Spleen (tissue), 11 donors: ENCODE measurements at regions not wholly inside any gene's neighbourhood (a gene's known extent, or its start where the extent isn't known, plus 50 kb on each side); places are given as distances from the start of the nearest gene placed in this dataset.
A peak's percentile ranks its signal among the peaks of the same experiment; 100 is the strongest.

Experiments used
- DNase-seq: peaks from one replicate; pipeline ENCODE4 v3.0.0-alpha.2; 2020
- H3K27ac ChIP-seq, 8 donors: fragments of 200-600 bp; sonication (generic) in 7 of 8; 1 replicate in 4 of 8; 2 replicates in 4 of 8; pipeline versions ENCODE4 v1.5.0 to v1.8.0; 2016 to 2021; ENCODE audit warnings: inconsistent platforms in 4 of 8, mild to moderate bottlenecking in 4 of 8, moderate library complexity in 1 of 8
- H3K27me3 ChIP-seq, 7 donors: fragments of 200-600 bp; sonication (generic) in 6 of 7; replicated peaks in 1 of 7; 1 replicate in 4 of 7; 2 replicates in 3 of 7; pipeline versions ENCODE4 v1.5.0 to v1.8.0; 2016 to 2021; ENCODE audit warnings: inconsistent platforms in 3 of 7, mild to moderate bottlenecking in 1 of 7
- H3K36me3 ChIP-seq, 6 donors: fragments of 200-600 bp; sonication (generic) in 5 of 6; 1 replicate in 4 of 6; 2 replicates in 2 of 6; pipeline versions ENCODE4 v1.5.0 to v1.8.0; 2016 to 2021; ENCODE audit warnings: inconsistent platforms in 2 of 6
- H3K4me1 ChIP-seq, 6 donors: fragments of 200-600 bp; sonication (generic) in 5 of 6; 1 replicate in 3 of 6; 2 replicates in 3 of 6; pipeline versions ENCODE4 v1.5.0 to v1.8.0; 2016 to 2021; ENCODE audit warnings: inconsistent platforms in 3 of 6
- H3K4me3 ChIP-seq, 8 donors: fragments of 200-600 bp; sonication (generic) in 7 of 8; 1 replicate in 4 of 8; 2 replicates in 4 of 8; pipeline versions ENCODE4 v1.5.0 to v1.8.0; 2016 to 2021; ENCODE audit warnings: inconsistent platforms in 4 of 8, mild to moderate bottlenecking in 4 of 8, moderate library complexity in 2 of 8
- H3K9me3 ChIP-seq, 8 donors: fragments of 200-600 bp; sonication (generic) in 7 of 8; 1 replicate in 4 of 8; 2 replicates in 4 of 8; pipeline versions ENCODE4 v1.5.0 to v1.8.0; 2016 to 2021; ENCODE audit warnings: inconsistent platforms in 4 of 8
- POLR2A ChIP-seq, 3 donors: fragments of 450-650 bp; IDR thresholded peaks; one replicate each; pipeline ENCODE4 v1.5.1; 2017; ENCODE audit warnings: antibody characterized with exemption in 3 of 3, mild to moderate bottlenecking in 1 of 3
- POLR2AphosphoS5 ChIP-seq, 3 donors: sonication (generic); formaldehyde crosslinking; IDR thresholded peaks; one replicate each; pipeline ENCODE4 v1.5.1; 2017; ENCODE audit warnings: antibody characterized with exemption in 3 of 3
- WGBS, 5 donors: extraction: QIAGEN DNeasy Blood & Tissue Kit in 3 of 5; methylation state at CpG; one replicate each; pipeline versions ENCODE4 v1.1.5 to v1.1.7; 2013 to 2018; 5-methylcytosine and 5-hydroxymethylcytosine counted together
- intact Hi-C: fragments of 100-400 bp; cut with DNase I; formaldehyde crosslinking; loops from one replicate; pipeline ENCODE4 v1.15.0; 2023; ENCODE audit warnings: low total_unique reads
- TF ChIP-seq, protein P1 (sequence below), 11 experiments: fragments of 200-600 bp in 7 of 11; fragments of 450-650 bp in 4 of 11; sonication (generic) in 4 of 11; IDR thresholded peaks in 8 of 11; conservative IDR thresholded peaks in 3 of 11; 1 replicate in 7 of 11; 2 replicates in 4 of 11; pipeline versions ENCODE4 v1.4.0 to v1.8.0; 2016 to 2021; ENCODE audit warnings: antibody characterized with exemption in 11 of 11, inconsistent platforms in 4 of 11, mild to moderate bottlenecking in 1 of 11
- donor health status: healthy with polysubstance abuse.
- donor health status: DM: no; HTN: no; CAD: no; lungs with moderate emphysema.
- donor health status: DM: no; HTN: no; CAD: no.
- donor health status: Bipolar disorder and iron deficiency.
- donor health status: healthy.
- donor health status: DM: no; HTN: no; CAD: no.
- donor health status: DM: yes; HTN: yes; CAD: no.

DNA sequence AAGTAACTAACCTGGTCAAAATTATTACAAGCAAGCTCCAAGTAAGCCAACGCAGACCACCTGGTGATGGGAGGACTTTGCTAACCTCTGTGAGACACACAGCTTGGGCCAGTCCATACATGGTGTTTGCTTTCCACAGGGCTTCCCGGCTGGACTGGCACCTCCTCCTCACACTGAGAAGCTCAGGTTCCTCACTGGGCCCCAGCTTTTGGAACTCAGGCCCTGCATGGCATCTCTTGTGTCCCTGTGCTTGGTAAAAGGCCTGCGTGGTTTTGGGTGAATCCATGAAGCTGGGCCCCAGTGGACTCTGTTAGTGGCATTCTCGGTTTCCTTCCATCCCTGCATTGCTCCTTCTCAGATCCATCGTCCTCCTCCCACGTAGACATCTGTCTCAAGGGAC, 123.4 kb downstream of the VAPA start:
- Histone ChIP-seq H3K36me3 (no peaks in the 10 kb centered on the region), H3K27me3 (peaks cover 0 to 9% (median 0%) of the 10 kb centered on the region in 7 donors), H3K4me3 (no peak overlapping the region), H3K9me3 (peaks cover 0 to 16% (median 11%) of the 10 kb centered on the region in 8 donors), H3K27ac (no peak overlapping the region), H3K4me1 (peaks cover 6 to 19% (median 14%) of the 10 kb centered on the region in 6 donors)
- 87 to 94% (median 89%) methylated on average over 6 of the region's 6 CpGs for WGBS, 5 donors
- TF ChIP-seq POLR2A (IDR thresholded peaks at IDR 0.05) (no peak), POLR2AphosphoS5 (IDR thresholded peaks at IDR 0.05) (no peak)
- TF ChIP-seq, protein P1, sequence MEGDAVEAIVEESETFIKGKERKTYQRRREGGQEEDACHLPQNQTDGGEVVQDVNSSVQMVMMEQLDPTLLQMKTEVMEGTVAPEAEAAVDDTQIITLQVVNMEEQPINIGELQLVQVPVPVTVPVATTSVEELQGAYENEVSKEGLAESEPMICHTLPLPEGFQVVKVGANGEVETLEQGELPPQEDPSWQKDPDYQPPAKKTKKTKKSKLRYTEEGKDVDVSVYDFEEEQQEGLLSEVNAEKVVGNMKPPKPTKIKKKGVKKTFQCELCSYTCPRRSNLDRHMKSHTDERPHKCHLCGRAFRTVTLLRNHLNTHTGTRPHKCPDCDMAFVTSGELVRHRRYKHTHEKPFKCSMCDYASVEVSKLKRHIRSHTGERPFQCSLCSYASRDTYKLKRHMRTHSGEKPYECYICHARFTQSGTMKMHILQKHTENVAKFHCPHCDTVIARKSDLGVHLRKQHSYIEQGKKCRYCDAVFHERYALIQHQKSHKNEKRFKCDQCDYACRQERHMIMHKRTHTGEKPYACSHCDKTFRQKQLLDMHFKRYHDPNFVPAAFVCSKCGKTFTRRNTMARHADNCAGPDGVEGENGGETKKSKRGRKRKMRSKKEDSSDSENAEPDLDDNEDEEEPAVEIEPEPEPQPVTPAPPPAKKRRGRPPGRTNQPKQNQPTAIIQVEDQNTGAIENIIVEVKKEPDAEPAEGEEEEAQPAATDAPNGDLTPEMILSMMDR (IDR thresholded peaks at IDR 0.05 in 8 of 11, conservative IDR thresholded peaks at IDR 0.05 in 3 of 11) = no peak
- DNase-seq = peak; percentile 45
- intact Hi-C loops = no loop called here

DNA sequence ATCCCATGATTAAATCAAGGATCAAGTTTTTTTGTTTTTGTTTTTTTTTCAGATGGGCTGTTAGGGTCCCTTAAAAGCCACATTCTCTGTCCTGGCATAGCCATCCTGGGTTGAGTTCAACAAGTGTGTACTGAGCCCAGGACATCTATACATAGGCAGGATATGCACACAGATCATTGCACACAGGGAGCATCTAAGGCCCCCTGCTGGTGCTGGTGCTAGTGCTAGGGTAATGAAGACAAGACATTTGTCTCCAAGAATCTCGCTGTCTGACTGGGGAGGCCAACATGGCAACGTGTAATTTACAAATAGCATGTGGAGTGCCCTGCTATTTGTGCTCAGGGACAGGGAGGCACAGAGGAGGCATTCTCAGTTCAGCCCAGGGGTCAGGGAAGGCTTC, 124.5 kb downstream of the VAPA start:
- no peak for DNase-seq
- WGBS, 5 donors = 65 to 79% (median 76%) methylated on average over 2 of the region's 2 CpGs
- intact Hi-C loops = no loop called here
- TF ChIP-seq, protein P1 (IDR thresholded peaks at IDR 0.05 in 8 of 11, conservative IDR thresholded peaks at IDR 0.05 in 3 of 11) = no peak
- no peak for TF ChIP-seq POLR2A (IDR thresholded peaks at IDR 0.05)
- no peak for TF ChIP-seq POLR2AphosphoS5 (IDR thresholded peaks at IDR 0.05)
- Histone ChIP-seq H3K36me3 (no peaks in the 10 kb centered on the region), H3K27ac (no peak overlapping the region), H3K4me1 (peaks cover 1 to 8% (median 4%) of the 10 kb centered on the region in 6 donors), H3K27me3 (no peaks in the 10 kb centered on the region), H3K4me3 (no peak overlapping the region), H3K9me3 (peaks cover 0 to 27% (median 22%) of the 10 kb centered on the region in 8 donors)

DNA sequence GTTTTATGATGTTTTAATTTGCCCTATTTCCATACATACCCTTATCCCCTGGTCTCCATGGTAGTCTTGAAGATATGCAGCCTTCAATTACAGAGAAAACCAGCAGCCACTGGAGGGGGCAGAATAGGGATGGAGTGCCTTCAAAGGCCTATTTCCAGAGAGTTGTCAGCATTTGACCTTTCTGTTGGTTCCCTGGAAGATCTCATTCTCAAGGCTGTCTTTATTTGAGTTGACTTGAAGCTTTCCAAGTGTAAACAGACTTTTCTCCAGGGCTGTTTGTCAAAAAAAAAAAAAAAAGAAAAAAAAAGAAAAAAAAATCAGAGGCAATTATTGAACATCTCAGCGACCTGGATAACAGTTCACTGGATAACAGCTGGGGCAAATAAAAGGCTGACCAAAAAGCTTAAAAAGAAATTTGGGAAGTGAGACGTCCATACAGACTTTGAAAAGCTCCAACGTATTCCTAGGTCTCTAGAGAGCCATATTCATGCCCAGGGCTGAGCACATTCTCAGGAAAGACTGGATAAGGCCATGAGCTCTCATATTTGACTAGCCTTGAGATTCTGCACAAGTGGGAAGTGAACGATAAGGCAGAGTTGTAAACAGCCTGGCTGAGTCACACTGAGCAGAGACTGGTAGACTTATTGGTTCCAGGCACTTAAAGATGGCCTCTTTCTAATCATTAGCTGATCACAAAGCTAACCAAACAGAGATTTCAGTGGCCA, 126.6 kb downstream of the VAPA start:
- intact Hi-C loops = no loop called here
- DNase-seq = no peak
- no peak overlapping the region for H3K4me3 ChIP-seq
- WGBS, 5 donors = 41 to 62% (median 59%) methylated on average over 4 of the region's 4 CpGs
- H3K9me3 ChIP-seq = peaks cover 0 to 37% (median 30%) of the 10 kb centered on the region in 8 donors
- peaks cover 0 to 3% (median 0%) of the 10 kb centered on the region in 6 donors for H3K4me1 ChIP-seq
- TF ChIP-seq, protein P1 (IDR thresholded peaks at IDR 0.05 in 8 of 11, conservative IDR thresholded peaks at IDR 0.05 in 3 of 11) = no peak
- TF ChIP-seq POLR2A (IDR thresholded peaks at IDR 0.05) (no peak), POLR2AphosphoS5 (IDR thresholded peaks at IDR 0.05) (no peak)
- H3K27me3 ChIP-seq = no peaks in the 10 kb centered on the region
- no peaks in the 10 kb centered on the region for H3K36me3 ChIP-seq
- H3K27ac ChIP-seq = peak overlapping the region in 7 of 8 donors; percentile 44 to 78 (median 71)

DNA sequence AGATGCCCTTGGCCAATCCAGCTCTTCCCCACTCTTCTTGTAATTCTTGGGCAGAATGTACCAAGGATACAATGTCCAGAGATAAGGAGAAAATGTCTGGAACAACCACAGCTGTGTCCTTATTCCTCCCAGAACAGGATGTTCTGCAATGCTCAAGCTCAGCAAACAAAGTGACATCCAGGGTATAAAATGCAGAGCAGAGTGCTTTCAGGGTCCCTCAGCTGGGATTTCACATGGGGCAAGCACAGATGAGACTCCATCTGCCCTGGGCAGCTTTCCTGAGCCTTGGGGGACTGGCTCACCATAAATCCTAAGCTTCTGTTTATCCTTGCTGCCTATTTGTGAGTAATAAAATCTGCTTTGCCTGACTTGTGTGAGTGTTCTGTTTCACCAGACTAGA, 127.4 kb downstream of the VAPA start:
- intact Hi-C loops = no loop called here

More for the DNA sequence above, 127.4 kb downstream of the VAPA start:
- Histone ChIP-seq H3K27me3 (no peaks in the 10 kb centered on the region), H3K9me3 (peaks cover 0 to 37% (median 30%) of the 10 kb centered on the region in 8 donors), H3K4me3 (no peak overlapping the region), H3K36me3 (no peaks in the 10 kb centered on the region), H3K27ac (peak overlapping the region in 7 of 8 donors; percentile 44 to 78 (median 71)), H3K4me1 (no peaks in the 10 kb centered on the region)
- TF ChIP-seq, protein P1 (IDR thresholded peaks at IDR 0.05 in 8 of 11, conservative IDR thresholded peaks at IDR 0.05 in 3 of 11) = no peak
- TF ChIP-seq POLR2AphosphoS5 (IDR thresholded peaks at IDR 0.05) (peak in 1 of 3 donors; percentile 62), POLR2A (IDR thresholded peaks at IDR 0.05) (no peak)
- DNase-seq = no peak
